ENCODE measurements at regions not wholly inside any gene's neighbourhood (a gene's known extent, or its start where the extent isn't known, plus 50 kb on each side); places are given as distances from the start of the nearest gene placed in this dataset.
A peak's percentile ranks its signal among the peaks of the same experiment; 100 is the strongest.

GRCh38 chr18:10230072-10230471 lies 224.4 kb upstream of the APCDD1 start:
- Histone ChIP-seq H3K4me1 (ENCODE audit: insufficient read depth, low read length) (no peaks in the 10 kb centered on the region), H2AK5ac (ENCODE audit: insufficient read length, low read length) (no peak overlapping the region), H3K18ac (ENCODE audit: insufficient read length, low read depth, low read length) (no peak overlapping the region), H3K27ac (ENCODE audit: insufficient read length, low read depth, low read length) (no peak overlapping the region), H3K4me2 (ENCODE audit: insufficient read depth, insufficient read length, low read length) (no peak overlapping the region), H3K23me2 (ENCODE audit: insufficient read length, low read depth, low read length, poor library complexity, severe bottlenecking) (no peaks in the 10 kb centered on the region), H3T11ph (ENCODE audit: low read length) (no peak overlapping the region), H3K9me3 (ENCODE audit: control insufficient read depth, low read depth, low read length) (peaks cover 8% of the 10 kb centered on the region), H2BK5ac (ENCODE audit: insufficient read length, low read length) (no peak overlapping the region), H3K14ac (ENCODE audit: insufficient read depth, low read length) (no peak overlapping the region), H4K91ac (ENCODE audit: insufficient read length, low read depth, low read length) (no peak overlapping the region), H4K8ac (replicated peaks; ENCODE audit: insufficient read length, low read depth, low read length) (no peak overlapping the region), H3K79me2 (ENCODE audit: insufficient read depth, low read length) (no peaks in the 10 kb centered on the region), H2BK15ac (ENCODE audit: low read depth, low read length) (no peak overlapping the region), H4K5ac (ENCODE audit: insufficient read length, low read depth, low read length) (no peak overlapping the region), H3K23ac (ENCODE audit: insufficient read length, low read depth, low read length) (no peak overlapping the region), H3K56ac (ENCODE audit: insufficient read length, low read depth, low read length) (no peak overlapping the region), H3K79me1 (ENCODE audit: insufficient read depth, low read depth, low read length, poor library complexity, severe bottlenecking) (no peaks in the 10 kb centered on the region), H2BK120ac (ENCODE audit: low read depth, low read length, poor library complexity, severe bottlenecking) (no peak overlapping the region), H3K27me3 (ENCODE audit: insufficient read depth, low read length) (no peaks in the 10 kb centered on the region), H3K9ac (ENCODE audit: extremely low read depth, insufficient read length, low read length) (no peak overlapping the region), H2BK20ac (ENCODE audit: low read depth, low read length, poor library complexity, severe bottlenecking) (no peak overlapping the region), H3K4ac (ENCODE audit: low read depth, low read length) (no peak overlapping the region), H2BK12ac (ENCODE audit: insufficient read length, low read depth, low read length) (no peak overlapping the region), H2AFZ (ENCODE audit: low read length) (no peak overlapping the region), H4K20me1 (ENCODE audit: control insufficient read depth, insufficient read depth, insufficient read length) (no peaks in the 10 kb centered on the region)
- peak; percentile 63 for DNase-seq
- no peak overlapping the region for H3K4me3 Mint-ChIP-seq
- no peak overlapping the region; a peak in 1 of 7 replicates for H3K27ac Mint-ChIP-seq
- peaks cover 9 to 12% of the 10 kb centered on the region in 2 experiments; a peak in 3 of 4 replicates for H3K4me1 Mint-ChIP-seq
- TF ChIP-seq, protein P1, sequence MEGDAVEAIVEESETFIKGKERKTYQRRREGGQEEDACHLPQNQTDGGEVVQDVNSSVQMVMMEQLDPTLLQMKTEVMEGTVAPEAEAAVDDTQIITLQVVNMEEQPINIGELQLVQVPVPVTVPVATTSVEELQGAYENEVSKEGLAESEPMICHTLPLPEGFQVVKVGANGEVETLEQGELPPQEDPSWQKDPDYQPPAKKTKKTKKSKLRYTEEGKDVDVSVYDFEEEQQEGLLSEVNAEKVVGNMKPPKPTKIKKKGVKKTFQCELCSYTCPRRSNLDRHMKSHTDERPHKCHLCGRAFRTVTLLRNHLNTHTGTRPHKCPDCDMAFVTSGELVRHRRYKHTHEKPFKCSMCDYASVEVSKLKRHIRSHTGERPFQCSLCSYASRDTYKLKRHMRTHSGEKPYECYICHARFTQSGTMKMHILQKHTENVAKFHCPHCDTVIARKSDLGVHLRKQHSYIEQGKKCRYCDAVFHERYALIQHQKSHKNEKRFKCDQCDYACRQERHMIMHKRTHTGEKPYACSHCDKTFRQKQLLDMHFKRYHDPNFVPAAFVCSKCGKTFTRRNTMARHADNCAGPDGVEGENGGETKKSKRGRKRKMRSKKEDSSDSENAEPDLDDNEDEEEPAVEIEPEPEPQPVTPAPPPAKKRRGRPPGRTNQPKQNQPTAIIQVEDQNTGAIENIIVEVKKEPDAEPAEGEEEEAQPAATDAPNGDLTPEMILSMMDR (conservative IDR thresholded peaks at IDR 0.05), result peak; percentile 31; the same call in 1 of the 3 replicates
- H3K27me3 Mint-ChIP-seq (ENCODE audit: low read depth), result peaks cover 4% of the 10 kb centered on the region; the same call in 1 of the 2 replicates
- H3K36me3 Mint-ChIP-seq (ENCODE audit: insufficient read depth in 1 of 3, low read depth in 3 of 3), result peaks cover 7 to 24% (median 8%) of the 10 kb centered on the region in 3 experiments
- no CpG with 5 or more reads among the region's 3 CpGs for WGBS (ENCODE audit: extremely low coverage, insufficient read length, low lambda C conversion rate)
- peaks cover 24 to 36% of the 10 kb centered on the region in 2 experiments for H3K9me3 Mint-ChIP-seq

All from H9 (cell line).